IMR-90 (cell line): ENCODE measurements at regions not wholly inside any gene's neighbourhood (a gene's known extent, or its start where the extent isn't known, plus 50 kb on each side); places are given as distances from the start of the nearest gene placed in this dataset.

Experiments used
- BHLHE40 ChIP-seq: fragments of 150-350 bp; IDR thresholded peaks from 2 replicates; pipeline ENCODE4 v1.6.1; 2016; ENCODE audit warnings: mild to moderate bottlenecking, low read depth, low read length
- CHD1 ChIP-seq: IDR thresholded peaks from 2 replicates; pipeline ENCODE4 v1.6.1; 2012; ENCODE audit warnings: low read depth, low read length, improper control_type of control experiment
- NFE2L2 ChIP-seq: fragments of 150-350 bp; IDR thresholded peaks from 2 replicates; pipeline ENCODE4 v1.6.1; 2016; ENCODE audit warnings: low read depth, mild to moderate bottlenecking, low read length
- POLR2A ChIP-seq: IDR thresholded peaks from 2 replicates; pipeline ENCODE4 v1.6.1; 2012; ENCODE audit warnings: mild to moderate bottlenecking, low read depth, low read length
- RAD21 ChIP-seq: IDR thresholded peaks from 2 replicates; pipeline ENCODE4 v1.6.1; 2012; ENCODE audit warnings: low read length, improper control_type of control experiment
- TF ChIP-seq, protein P1 (sequence below): conservative IDR thresholded peaks from 2 replicates; pipeline ENCODE4 v1.5.1; 2012; ENCODE audit warnings: mild to moderate bottlenecking, low read depth, low read length, improper control_type of control experiment
- TF ChIP-seq, protein P2 (sequence below): fragments of 150-350 bp; IDR thresholded peaks from 2 replicates; pipeline ENCODE4 v1.6.1; 2017; ENCODE audit warnings: mild to moderate bottlenecking, antibody characterized with exemption, low read length, low read depth
- TF ChIP-seq, protein P3 (sequence below): fragments of 150-350 bp; IDR thresholded peaks from 2 replicates; pipeline ENCODE4 v1.6.1; 2016; ENCODE audit warnings: low read depth, mild to moderate bottlenecking, low read length, moderate library complexity, borderline replicate concordance

DNA sequence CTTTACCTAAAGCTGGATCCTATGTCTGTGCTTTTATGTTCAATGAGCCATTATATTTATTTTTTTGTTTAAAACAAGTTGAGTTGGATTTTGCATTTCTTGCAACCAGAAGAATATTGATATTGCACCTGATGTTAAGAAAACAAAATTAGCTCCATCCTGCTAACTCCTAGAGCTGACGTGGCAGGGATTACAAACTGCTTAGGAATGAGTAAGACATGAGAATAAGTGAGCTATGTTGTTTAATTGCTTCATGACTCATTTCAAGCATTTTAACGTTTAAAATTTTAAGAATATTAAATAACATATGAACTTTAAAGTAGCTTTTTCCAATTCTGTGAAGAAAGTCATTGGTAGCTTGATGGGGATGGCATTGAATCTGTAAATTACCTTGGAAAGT is 663.5 kb downstream of the EPM2A start:
- TF ChIP-seq, protein P1, sequence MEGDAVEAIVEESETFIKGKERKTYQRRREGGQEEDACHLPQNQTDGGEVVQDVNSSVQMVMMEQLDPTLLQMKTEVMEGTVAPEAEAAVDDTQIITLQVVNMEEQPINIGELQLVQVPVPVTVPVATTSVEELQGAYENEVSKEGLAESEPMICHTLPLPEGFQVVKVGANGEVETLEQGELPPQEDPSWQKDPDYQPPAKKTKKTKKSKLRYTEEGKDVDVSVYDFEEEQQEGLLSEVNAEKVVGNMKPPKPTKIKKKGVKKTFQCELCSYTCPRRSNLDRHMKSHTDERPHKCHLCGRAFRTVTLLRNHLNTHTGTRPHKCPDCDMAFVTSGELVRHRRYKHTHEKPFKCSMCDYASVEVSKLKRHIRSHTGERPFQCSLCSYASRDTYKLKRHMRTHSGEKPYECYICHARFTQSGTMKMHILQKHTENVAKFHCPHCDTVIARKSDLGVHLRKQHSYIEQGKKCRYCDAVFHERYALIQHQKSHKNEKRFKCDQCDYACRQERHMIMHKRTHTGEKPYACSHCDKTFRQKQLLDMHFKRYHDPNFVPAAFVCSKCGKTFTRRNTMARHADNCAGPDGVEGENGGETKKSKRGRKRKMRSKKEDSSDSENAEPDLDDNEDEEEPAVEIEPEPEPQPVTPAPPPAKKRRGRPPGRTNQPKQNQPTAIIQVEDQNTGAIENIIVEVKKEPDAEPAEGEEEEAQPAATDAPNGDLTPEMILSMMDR, result no peak
- TF ChIP-seq, protein P2, sequence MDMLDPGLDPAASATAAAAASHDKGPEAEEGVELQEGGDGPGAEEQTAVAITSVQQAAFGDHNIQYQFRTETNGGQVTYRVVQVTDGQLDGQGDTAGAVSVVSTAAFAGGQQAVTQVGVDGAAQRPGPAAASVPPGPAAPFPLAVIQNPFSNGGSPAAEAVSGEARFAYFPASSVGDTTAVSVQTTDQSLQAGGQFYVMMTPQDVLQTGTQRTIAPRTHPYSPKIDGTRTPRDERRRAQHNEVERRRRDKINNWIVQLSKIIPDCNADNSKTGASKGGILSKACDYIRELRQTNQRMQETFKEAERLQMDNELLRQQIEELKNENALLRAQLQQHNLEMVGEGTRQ, result no peak
- TF ChIP-seq CHD1 (no peak), BHLHE40 (no peak), NFE2L2 (no peak), POLR2A (no peak), RAD21 (no peak)
- TF ChIP-seq, protein P3, sequence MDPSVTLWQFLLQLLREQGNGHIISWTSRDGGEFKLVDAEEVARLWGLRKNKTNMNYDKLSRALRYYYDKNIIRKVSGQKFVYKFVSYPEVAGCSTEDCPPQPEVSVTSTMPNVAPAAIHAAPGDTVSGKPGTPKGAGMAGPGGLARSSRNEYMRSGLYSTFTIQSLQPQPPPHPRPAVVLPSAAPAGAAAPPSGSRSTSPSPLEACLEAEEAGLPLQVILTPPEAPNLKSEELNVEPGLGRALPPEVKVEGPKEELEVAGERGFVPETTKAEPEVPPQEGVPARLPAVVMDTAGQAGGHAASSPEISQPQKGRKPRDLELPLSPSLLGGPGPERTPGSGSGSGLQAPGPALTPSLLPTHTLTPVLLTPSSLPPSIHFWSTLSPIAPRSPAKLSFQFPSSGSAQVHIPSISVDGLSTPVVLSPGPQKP, result no peak
